IMR-90 (cell line): ENCODE measurements at regions not wholly inside any gene's neighbourhood (a gene's known extent, or its start where the extent isn't known, plus 50 kb on each side); places are given as distances from the start of the nearest gene placed in this dataset.

Source experiments
- ATAC-seq: fragments of 200-7000 bp; cut with Tn5 transposase; 2 replicates; pipeline ENCODE4 v1.9.1; 2020; ENCODE audit warnings: low read depth, mild to moderate bottlenecking, moderate library complexity
- BruUV-seq: library from RNA; stranded (reverse); fragments of 400-500 nt; replicated peaks from 2 replicates; lab custom pipeline; 2021; lab: Mats Ljungman, UMichigan
- CTCF ChIA-PET: fragments of 300-600 bp; formaldehyde crosslinking; extraction: SDS; loops from one replicate; lab custom pipeline; 2021; ENCODE audit warnings: antibody characterized with exemption; lab: Yijun Ruan, JAX
- POLR2A ChIA-PET: fragments of 300-600 bp; sonication (Branson Sonifier 250); formaldehyde crosslinking; loops from one replicate; lab custom pipeline; 2022; ENCODE audit warnings: antibody characterized with exemption; ENCODE audit not compliant: unreplicated experiment; lab: Charles Lee
- DNase-seq: peaks from one replicate; pipeline ENCODE4 v3.0.0; 2013
- H2AFZ ChIP-seq: replicated peaks from 2 replicates; pipeline ENCODE3; 2013; ENCODE audit warnings: low read length, mild to moderate bottlenecking; ENCODE audit not compliant: poor library complexity
- H2AK5ac ChIP-seq: 2 replicates; pipeline ENCODE4 v1.6.1; 2013; ENCODE audit warnings: low read depth, low read length, inconsistent platforms
- H2AK9ac ChIP-seq: replicated peaks from 2 replicates; pipeline ENCODE3; 2013; ENCODE audit warnings: mild to moderate bottlenecking, low read depth, low read length, moderate library complexity; ENCODE audit not compliant: poor library complexity
- H2BK120ac ChIP-seq: 2 replicates; pipeline ENCODE4 v1.6.1; 2013; ENCODE audit warnings: low read depth, low read length, inconsistent platforms
- H2BK15ac ChIP-seq: 3 replicates; pipeline ENCODE4 v1.6.1; 2013; ENCODE audit warnings: low read depth, low read length, inconsistent platforms
- H2BK20ac ChIP-seq: 2 replicates; pipeline ENCODE4 v1.6.1; 2013; ENCODE audit warnings: low read depth, mild to moderate bottlenecking, inconsistent platforms, low read length, moderate library complexity
- H2BK5ac ChIP-seq: 2 replicates; pipeline ENCODE4 v1.6.1; 2013; ENCODE audit warnings: mild to moderate bottlenecking, low read depth, low read length, inconsistent platforms; ENCODE audit not compliant: poor library complexity, severe bottlenecking
- H3K14ac ChIP-seq: replicated peaks from 2 replicates; pipeline ENCODE4 v1.6.1; 2013; ENCODE audit warnings: low read depth, low read length, inconsistent platforms
- H3K18ac ChIP-seq: 2 replicates; pipeline ENCODE4 v1.6.1; 2013; ENCODE audit warnings: low read depth, low read length, control low read depth
- H3K23ac ChIP-seq: 2 replicates; pipeline ENCODE4 v1.6.1; 2013; ENCODE audit warnings: low read depth, low read length, inconsistent platforms
- H3K27ac ChIP-seq: 2 replicates; pipeline ENCODE4 v1.5.1; 2013; ENCODE audit warnings: mild to moderate bottlenecking, control low read depth, low read length; ENCODE audit not compliant: insufficient read depth
- H3K27me3 ChIP-seq: 2 replicates; pipeline ENCODE4 v1.6.1; 2013; ENCODE audit warnings: low read length; ENCODE audit not compliant: control insufficient read depth, insufficient read depth
- H3K36me3 ChIP-seq: 2 replicates; pipeline ENCODE4 v1.6.1; 2013; ENCODE audit warnings: low read length, mixed read lengths; ENCODE audit not compliant: control insufficient read depth, insufficient read depth
- H3K4ac ChIP-seq: 2 replicates; pipeline ENCODE4 v1.6.1; 2013; ENCODE audit warnings: low read depth, low read length, inconsistent platforms
- H3K4me1 ChIP-seq: 2 replicates; pipeline ENCODE4 v1.6.1; 2013; ENCODE audit warnings: low read length, mixed read lengths; ENCODE audit not compliant: control insufficient read depth, insufficient read depth
- H3K4me2 ChIP-seq: 2 replicates; pipeline ENCODE4 v1.6.1; 2013; ENCODE audit warnings: low read depth, mild to moderate bottlenecking, control low read depth, low read length, moderate library complexity
- H3K4me3 ChIP-seq: 2 replicates; pipeline ENCODE4 v1.5.1; 2013; ENCODE audit warnings: low read depth, mild to moderate bottlenecking, control low read depth, low read length, moderate library complexity; ENCODE audit not compliant: insufficient read depth
- H3K56ac ChIP-seq: 2 replicates; pipeline ENCODE4 v1.6.1; 2013; ENCODE audit warnings: low read length, inconsistent platforms; ENCODE audit not compliant: insufficient read depth; ENCODE audit errors: extremely low read depth
- H3K79me1 ChIP-seq, 2 experiments: 2 replicates each; pipeline ENCODE4 v1.6.1; 2013; ENCODE audit warnings: low read length in 2 of 2, inconsistent platforms in 1 of 2, low read depth in 1 of 2
- H3K9ac ChIP-seq: 2 replicates; pipeline ENCODE4 v1.6.1; 2013; ENCODE audit warnings: low read depth, low read length, control low read depth
- H3K9me1 ChIP-seq: 2 replicates; pipeline ENCODE4 v1.6.1; 2013; ENCODE audit warnings: low read length, inconsistent platforms; ENCODE audit not compliant: insufficient read depth
- H3K9me3 ChIP-seq: 2 replicates; pipeline ENCODE4 v1.6.1; 2013; ENCODE audit warnings: low read length; ENCODE audit not compliant: control insufficient read depth, insufficient read depth
- H4K20me1 ChIP-seq: 2 replicates; pipeline ENCODE4 v1.6.1; 2013; ENCODE audit warnings: low read length, inconsistent platforms; ENCODE audit not compliant: insufficient read depth
- H4K5ac ChIP-seq: 2 replicates; pipeline ENCODE4 v1.6.1; 2013; ENCODE audit warnings: mild to moderate bottlenecking, low read depth, low read length, control low read depth
- H4K8ac ChIP-seq, 2 experiments: 2 replicates each; pipeline ENCODE4 v1.6.1; 2013; ENCODE audit warnings: low read depth in 2 of 2, low read length in 2 of 2, control low read depth in 1 of 2, inconsistent platforms in 1 of 2
- H4K91ac ChIP-seq: 2 replicates; pipeline ENCODE4 v1.6.1; 2013; ENCODE audit warnings: low read depth, low read length, inconsistent platforms; ENCODE audit not compliant: insufficient read depth
- BHLHE40 ChIP-seq: fragments of 150-350 bp; IDR thresholded peaks from 2 replicates; pipeline ENCODE4 v1.6.1; 2016; ENCODE audit warnings: mild to moderate bottlenecking, low read depth, low read length
- CEBPB ChIP-seq: IDR thresholded peaks from 2 replicates; pipeline ENCODE4 v1.6.1; 2012; ENCODE audit warnings: low read depth, low read length, improper control_type of control experiment
- CHD1 ChIP-seq: IDR thresholded peaks from 2 replicates; pipeline ENCODE4 v1.6.1; 2012; ENCODE audit warnings: low read depth, low read length, improper control_type of control experiment
- FOS ChIP-seq: fragments of 150-350 bp; IDR thresholded peaks from 2 replicates; pipeline ENCODE4 v1.6.1; 2016; ENCODE audit warnings: low read depth, low read length
- MAFK ChIP-seq: IDR thresholded peaks from 2 replicates; pipeline ENCODE4 v1.6.1; 2012; ENCODE audit warnings: low read depth, low read length, improper control_type of control experiment
- MAZ ChIP-seq: IDR thresholded peaks from 2 replicates; pipeline ENCODE4 v1.6.1; 2012; ENCODE audit warnings: low read depth, mild to moderate bottlenecking, low read length, improper control_type of control experiment, moderate library complexity, borderline replicate concordance
- MXI1 ChIP-seq: IDR thresholded peaks from 2 replicates; pipeline ENCODE4 v1.6.1; 2012; ENCODE audit warnings: low read depth, mild to moderate bottlenecking, low read length, moderate library complexity, borderline replicate concordance
- NFE2L2 ChIP-seq: fragments of 150-350 bp; IDR thresholded peaks from 2 replicates; pipeline ENCODE4 v1.6.1; 2016; ENCODE audit warnings: low read depth, mild to moderate bottlenecking, low read length
- POLR2A ChIP-seq: IDR thresholded peaks from 2 replicates; pipeline ENCODE4 v1.6.1; 2012; ENCODE audit warnings: mild to moderate bottlenecking, low read depth, low read length
- RAD21 ChIP-seq: IDR thresholded peaks from 2 replicates; pipeline ENCODE4 v1.6.1; 2012; ENCODE audit warnings: low read length, improper control_type of control experiment
- RCOR1 ChIP-seq: IDR thresholded peaks from 2 replicates; pipeline ENCODE4 v1.6.1; 2012; ENCODE audit warnings: mild to moderate bottlenecking, low read length, improper control_type of control experiment; ENCODE audit not compliant: insufficient replicate concordance
- RFX5 ChIP-seq: IDR thresholded peaks from 2 replicates; pipeline ENCODE4 v1.8.0; 2012; ENCODE audit warnings: low read depth, mild to moderate bottlenecking, low read length, moderate library complexity
- SMC3 ChIP-seq: fragments of 150-350 bp; IDR thresholded peaks from 2 replicates; pipeline ENCODE4 v1.6.1; 2016; ENCODE audit warnings: low read depth, mild to moderate bottlenecking, antibody characterized with exemption, low read length, moderate library complexity
- WGBS, 2 experiments: methylation state at CpG; one replicate each; pipeline versions ENCODE4 v1.1.5 to v1.1.7; 2013; ENCODE audit warnings: missing lambda C conversion rate in 2 of 2; ENCODE audit not compliant: insufficient read length in 1 of 2; ENCODE audit errors: extremely low coverage in 2 of 2; 5-methylcytosine and 5-hydroxymethylcytosine counted together
- dilution Hi-C: fragments of 300-500 bp; cut with HindIII; formaldehyde crosslinking; loops from one replicate; pipeline ENCODE4 v1.14.3; 2018; ENCODE audit warnings: low sequenced_read_pairs; ENCODE audit not compliant: unreplicated experiment
- in situ Hi-C: fragments of 300-500 bp; cut with MboI; formaldehyde crosslinking; loops from 3 replicates; pipeline ENCODE4 v1.14.3; 2019; ENCODE audit warnings: low sequenced_read_pairs, inconsistent platforms, mixed read lengths
- intact Hi-C: fragments of 100-400 bp; cut with micrococcal nuclease; formaldehyde crosslinking; loops from 2 replicates; pipeline ENCODE4 v1.10.0; 2022
- TF ChIP-seq, protein P1 (sequence below): fragments of 150-350 bp; IDR thresholded peaks from 2 replicates; pipeline ENCODE4 v1.6.1; 2017; ENCODE audit warnings: mild to moderate bottlenecking, antibody characterized with exemption, low read length, low read depth
- TF ChIP-seq, protein P2 (sequence below): conservative IDR thresholded peaks from 2 replicates; pipeline ENCODE4 v1.5.1; 2012; ENCODE audit warnings: mild to moderate bottlenecking, low read depth, low read length, improper control_type of control experiment
- TF ChIP-seq, protein P3 (sequence below): fragments of 150-350 bp; IDR thresholded peaks from 2 replicates; pipeline ENCODE4 v1.6.1; 2016; ENCODE audit warnings: low read depth, mild to moderate bottlenecking, low read length, moderate library complexity, borderline replicate concordance

DNA sequence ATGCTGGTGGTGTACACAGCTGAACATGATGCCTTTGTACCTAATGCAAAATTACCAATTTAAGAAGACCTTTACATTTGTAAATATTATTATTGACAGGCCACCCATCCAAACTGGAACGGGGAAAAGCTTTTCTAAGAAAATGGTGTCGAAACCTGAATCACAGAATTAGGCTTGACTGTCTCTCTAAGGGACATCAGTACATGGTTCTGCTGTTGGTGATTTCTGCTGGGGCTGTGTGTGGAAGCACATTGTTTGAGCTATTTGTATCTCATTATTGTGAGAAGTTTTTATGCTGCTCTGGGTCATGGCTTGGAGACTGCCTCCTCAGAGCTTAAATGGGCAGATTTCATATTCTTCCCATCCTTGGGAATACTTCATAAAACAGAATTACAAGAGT, 420.9 kb upstream of the POU3F3 start:
- no peaks in the 10 kb centered on the region for H4K20me1 ChIP-seq
- no peak overlapping the region for H3K9ac ChIP-seq
- H4K91ac ChIP-seq, result no peak overlapping the region
- H2BK15ac ChIP-seq, result no peak overlapping the region
- no peak overlapping the region for H4K8ac ChIP-seq
- no peaks in the 10 kb centered on the region for H3K79me1 ChIP-seq
- no peak overlapping the region for H2AK9ac ChIP-seq
- H2BK120ac ChIP-seq, result no peak overlapping the region
- H3K9me1 ChIP-seq, result no peaks in the 10 kb centered on the region
- no peaks in the 10 kb centered on the region for H3K36me3 ChIP-seq
- ChIA-PET POLR2A (no interaction called here), CTCF (no interaction called here)
- in situ Hi-C loops (no loop called here), intact Hi-C loops (no loop called here), dilution Hi-C loops (no loop called here)
- ATAC-seq (no peak), DNase-seq (no peak)
- no peak for TF ChIP-seq BHLHE40
- TF ChIP-seq, protein P1, sequence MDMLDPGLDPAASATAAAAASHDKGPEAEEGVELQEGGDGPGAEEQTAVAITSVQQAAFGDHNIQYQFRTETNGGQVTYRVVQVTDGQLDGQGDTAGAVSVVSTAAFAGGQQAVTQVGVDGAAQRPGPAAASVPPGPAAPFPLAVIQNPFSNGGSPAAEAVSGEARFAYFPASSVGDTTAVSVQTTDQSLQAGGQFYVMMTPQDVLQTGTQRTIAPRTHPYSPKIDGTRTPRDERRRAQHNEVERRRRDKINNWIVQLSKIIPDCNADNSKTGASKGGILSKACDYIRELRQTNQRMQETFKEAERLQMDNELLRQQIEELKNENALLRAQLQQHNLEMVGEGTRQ, result no peak
- TF ChIP-seq, protein P2, sequence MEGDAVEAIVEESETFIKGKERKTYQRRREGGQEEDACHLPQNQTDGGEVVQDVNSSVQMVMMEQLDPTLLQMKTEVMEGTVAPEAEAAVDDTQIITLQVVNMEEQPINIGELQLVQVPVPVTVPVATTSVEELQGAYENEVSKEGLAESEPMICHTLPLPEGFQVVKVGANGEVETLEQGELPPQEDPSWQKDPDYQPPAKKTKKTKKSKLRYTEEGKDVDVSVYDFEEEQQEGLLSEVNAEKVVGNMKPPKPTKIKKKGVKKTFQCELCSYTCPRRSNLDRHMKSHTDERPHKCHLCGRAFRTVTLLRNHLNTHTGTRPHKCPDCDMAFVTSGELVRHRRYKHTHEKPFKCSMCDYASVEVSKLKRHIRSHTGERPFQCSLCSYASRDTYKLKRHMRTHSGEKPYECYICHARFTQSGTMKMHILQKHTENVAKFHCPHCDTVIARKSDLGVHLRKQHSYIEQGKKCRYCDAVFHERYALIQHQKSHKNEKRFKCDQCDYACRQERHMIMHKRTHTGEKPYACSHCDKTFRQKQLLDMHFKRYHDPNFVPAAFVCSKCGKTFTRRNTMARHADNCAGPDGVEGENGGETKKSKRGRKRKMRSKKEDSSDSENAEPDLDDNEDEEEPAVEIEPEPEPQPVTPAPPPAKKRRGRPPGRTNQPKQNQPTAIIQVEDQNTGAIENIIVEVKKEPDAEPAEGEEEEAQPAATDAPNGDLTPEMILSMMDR, result no peak
- TF ChIP-seq, protein P3, sequence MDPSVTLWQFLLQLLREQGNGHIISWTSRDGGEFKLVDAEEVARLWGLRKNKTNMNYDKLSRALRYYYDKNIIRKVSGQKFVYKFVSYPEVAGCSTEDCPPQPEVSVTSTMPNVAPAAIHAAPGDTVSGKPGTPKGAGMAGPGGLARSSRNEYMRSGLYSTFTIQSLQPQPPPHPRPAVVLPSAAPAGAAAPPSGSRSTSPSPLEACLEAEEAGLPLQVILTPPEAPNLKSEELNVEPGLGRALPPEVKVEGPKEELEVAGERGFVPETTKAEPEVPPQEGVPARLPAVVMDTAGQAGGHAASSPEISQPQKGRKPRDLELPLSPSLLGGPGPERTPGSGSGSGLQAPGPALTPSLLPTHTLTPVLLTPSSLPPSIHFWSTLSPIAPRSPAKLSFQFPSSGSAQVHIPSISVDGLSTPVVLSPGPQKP, result no peak
- TF ChIP-seq FOS, result no peak
- TF ChIP-seq NFE2L2, result no peak
- TF ChIP-seq CEBPB, result no peak
- TF ChIP-seq MAZ, result no peak
- no peak for TF ChIP-seq RCOR1
- TF ChIP-seq POLR2A, result no peak
- TF ChIP-seq MAFK, result no peak
- TF ChIP-seq MXI1, result no peak
- TF ChIP-seq CHD1, result no peak
- no peak for TF ChIP-seq RFX5
- TF ChIP-seq SMC3, result no peak
- TF ChIP-seq RAD21, result no peak
- H3K23ac ChIP-seq, result no peak overlapping the region
- WGBS, 2 experiments, result no CpG with 5 or more reads among the region's 2 CpGs
- BruUV-seq, result no TSS peak
- no peak overlapping the region for H3K4ac ChIP-seq
- H4K5ac ChIP-seq, result no peak overlapping the region
- H3K27ac ChIP-seq, result no peak overlapping the region
- H3K18ac ChIP-seq, result no peak overlapping the region
- no peaks in the 10 kb centered on the region for H3K27me3 ChIP-seq
- H3K14ac ChIP-seq, result no peak overlapping the region
- no peak overlapping the region for H2AFZ ChIP-seq
- H2AK5ac ChIP-seq, result no peak overlapping the region
- no peak overlapping the region for H2BK5ac ChIP-seq
- no peak overlapping the region for H2BK20ac ChIP-seq
- H3K4me2 ChIP-seq, result no peak overlapping the region
- H3K56ac ChIP-seq, result no peak overlapping the region
- no peaks in the 10 kb centered on the region for H3K4me1 ChIP-seq
- H3K9me3 ChIP-seq, result no peaks in the 10 kb centered on the region
- no peak overlapping the region for H3K4me3 ChIP-seq
